IMR-90 (cell line): ENCODE measurements at regions not wholly inside any gene's neighbourhood (a gene's known extent, or its start where the extent isn't known, plus 50 kb on each side); places are given as distances from the start of the nearest gene placed in this dataset.

Experiments
- ATAC-seq: fragments of 200-7000 bp; cut with Tn5 transposase; 2 replicates; pipeline ENCODE4 v1.9.1; 2020; ENCODE audit warnings: low read depth, mild to moderate bottlenecking, moderate library complexity
- BruUV-seq: library from RNA; stranded (reverse); fragments of 400-500 nt; replicated peaks from 2 replicates; lab custom pipeline; 2021; lab: Mats Ljungman, UMichigan
- CTCF ChIA-PET: fragments of 300-600 bp; formaldehyde crosslinking; extraction: SDS; loops from one replicate; lab custom pipeline; 2021; ENCODE audit warnings: antibody characterized with exemption; lab: Yijun Ruan, JAX
- POLR2A ChIA-PET: fragments of 300-600 bp; sonication (Branson Sonifier 250); formaldehyde crosslinking; loops from one replicate; lab custom pipeline; 2022; ENCODE audit warnings: antibody characterized with exemption; ENCODE audit not compliant: unreplicated experiment; lab: Charles Lee
- DNase-seq: peaks from one replicate; pipeline ENCODE4 v3.0.0; 2013
- H2AFZ ChIP-seq: replicated peaks from 2 replicates; pipeline ENCODE3; 2013; ENCODE audit warnings: low read length, mild to moderate bottlenecking; ENCODE audit not compliant: poor library complexity
- H2AK5ac ChIP-seq: 2 replicates; pipeline ENCODE4 v1.6.1; 2013; ENCODE audit warnings: low read depth, low read length, inconsistent platforms
- H2AK9ac ChIP-seq: replicated peaks from 2 replicates; pipeline ENCODE3; 2013; ENCODE audit warnings: mild to moderate bottlenecking, low read depth, low read length, moderate library complexity; ENCODE audit not compliant: poor library complexity
- H2BK120ac ChIP-seq: 2 replicates; pipeline ENCODE4 v1.6.1; 2013; ENCODE audit warnings: low read depth, low read length, inconsistent platforms
- H2BK15ac ChIP-seq: 3 replicates; pipeline ENCODE4 v1.6.1; 2013; ENCODE audit warnings: low read depth, low read length, inconsistent platforms
- H2BK20ac ChIP-seq: 2 replicates; pipeline ENCODE4 v1.6.1; 2013; ENCODE audit warnings: low read depth, mild to moderate bottlenecking, inconsistent platforms, low read length, moderate library complexity
- H2BK5ac ChIP-seq: 2 replicates; pipeline ENCODE4 v1.6.1; 2013; ENCODE audit warnings: mild to moderate bottlenecking, low read depth, low read length, inconsistent platforms; ENCODE audit not compliant: poor library complexity, severe bottlenecking
- H3K14ac ChIP-seq: replicated peaks from 2 replicates; pipeline ENCODE4 v1.6.1; 2013; ENCODE audit warnings: low read depth, low read length, inconsistent platforms
- H3K18ac ChIP-seq: 2 replicates; pipeline ENCODE4 v1.6.1; 2013; ENCODE audit warnings: low read depth, low read length, control low read depth
- H3K23ac ChIP-seq: 2 replicates; pipeline ENCODE4 v1.6.1; 2013; ENCODE audit warnings: low read depth, low read length, inconsistent platforms
- H3K27ac ChIP-seq: 2 replicates; pipeline ENCODE4 v1.5.1; 2013; ENCODE audit warnings: mild to moderate bottlenecking, control low read depth, low read length; ENCODE audit not compliant: insufficient read depth
- H3K27me3 ChIP-seq: 2 replicates; pipeline ENCODE4 v1.6.1; 2013; ENCODE audit warnings: low read length; ENCODE audit not compliant: control insufficient read depth, insufficient read depth
- H3K36me3 ChIP-seq: 2 replicates; pipeline ENCODE4 v1.6.1; 2013; ENCODE audit warnings: low read length, mixed read lengths; ENCODE audit not compliant: control insufficient read depth, insufficient read depth
- H3K4ac ChIP-seq: 2 replicates; pipeline ENCODE4 v1.6.1; 2013; ENCODE audit warnings: low read depth, low read length, inconsistent platforms
- H3K4me1 ChIP-seq: 2 replicates; pipeline ENCODE4 v1.6.1; 2013; ENCODE audit warnings: low read length, mixed read lengths; ENCODE audit not compliant: control insufficient read depth, insufficient read depth
- H3K4me2 ChIP-seq: 2 replicates; pipeline ENCODE4 v1.6.1; 2013; ENCODE audit warnings: low read depth, mild to moderate bottlenecking, control low read depth, low read length, moderate library complexity
- H3K4me3 ChIP-seq: 2 replicates; pipeline ENCODE4 v1.5.1; 2013; ENCODE audit warnings: low read depth, mild to moderate bottlenecking, control low read depth, low read length, moderate library complexity; ENCODE audit not compliant: insufficient read depth
- H3K56ac ChIP-seq: 2 replicates; pipeline ENCODE4 v1.6.1; 2013; ENCODE audit warnings: low read length, inconsistent platforms; ENCODE audit not compliant: insufficient read depth; ENCODE audit errors: extremely low read depth
- H3K79me1 ChIP-seq, 2 experiments: 2 replicates each; pipeline ENCODE4 v1.6.1; 2013; ENCODE audit warnings: low read length in 2 of 2, inconsistent platforms in 1 of 2, low read depth in 1 of 2
- H3K9ac ChIP-seq: 2 replicates; pipeline ENCODE4 v1.6.1; 2013; ENCODE audit warnings: low read depth, low read length, control low read depth
- H3K9me1 ChIP-seq: 2 replicates; pipeline ENCODE4 v1.6.1; 2013; ENCODE audit warnings: low read length, inconsistent platforms; ENCODE audit not compliant: insufficient read depth
- H3K9me3 ChIP-seq: 2 replicates; pipeline ENCODE4 v1.6.1; 2013; ENCODE audit warnings: low read length; ENCODE audit not compliant: control insufficient read depth, insufficient read depth
- H4K20me1 ChIP-seq: 2 replicates; pipeline ENCODE4 v1.6.1; 2013; ENCODE audit warnings: low read length, inconsistent platforms; ENCODE audit not compliant: insufficient read depth
- H4K5ac ChIP-seq: 2 replicates; pipeline ENCODE4 v1.6.1; 2013; ENCODE audit warnings: mild to moderate bottlenecking, low read depth, low read length, control low read depth
- H4K8ac ChIP-seq, 2 experiments: 2 replicates each; pipeline ENCODE4 v1.6.1; 2013; ENCODE audit warnings: low read depth in 2 of 2, low read length in 2 of 2, control low read depth in 1 of 2, inconsistent platforms in 1 of 2
- H4K91ac ChIP-seq: 2 replicates; pipeline ENCODE4 v1.6.1; 2013; ENCODE audit warnings: low read depth, low read length, inconsistent platforms; ENCODE audit not compliant: insufficient read depth
- BHLHE40 ChIP-seq: fragments of 150-350 bp; IDR thresholded peaks from 2 replicates; pipeline ENCODE4 v1.6.1; 2016; ENCODE audit warnings: mild to moderate bottlenecking, low read depth, low read length
- CEBPB ChIP-seq: IDR thresholded peaks from 2 replicates; pipeline ENCODE4 v1.6.1; 2012; ENCODE audit warnings: low read depth, low read length, improper control_type of control experiment
- CHD1 ChIP-seq: IDR thresholded peaks from 2 replicates; pipeline ENCODE4 v1.6.1; 2012; ENCODE audit warnings: low read depth, low read length, improper control_type of control experiment
- ELK1 ChIP-seq: fragments of 150-350 bp; IDR thresholded peaks from 2 replicates; pipeline ENCODE4 v1.6.1; 2016; ENCODE audit warnings: low read depth, mild to moderate bottlenecking, low read length, moderate library complexity, borderline replicate concordance
- FOS ChIP-seq: fragments of 150-350 bp; IDR thresholded peaks from 2 replicates; pipeline ENCODE4 v1.6.1; 2016; ENCODE audit warnings: low read depth, low read length
- MAFK ChIP-seq: IDR thresholded peaks from 2 replicates; pipeline ENCODE4 v1.6.1; 2012; ENCODE audit warnings: low read depth, low read length, improper control_type of control experiment
- MAZ ChIP-seq: IDR thresholded peaks from 2 replicates; pipeline ENCODE4 v1.6.1; 2012; ENCODE audit warnings: low read depth, mild to moderate bottlenecking, low read length, improper control_type of control experiment, moderate library complexity, borderline replicate concordance
- MXI1 ChIP-seq: IDR thresholded peaks from 2 replicates; pipeline ENCODE4 v1.6.1; 2012; ENCODE audit warnings: low read depth, mild to moderate bottlenecking, low read length, moderate library complexity, borderline replicate concordance
- NFE2L2 ChIP-seq: fragments of 150-350 bp; IDR thresholded peaks from 2 replicates; pipeline ENCODE4 v1.6.1; 2016; ENCODE audit warnings: low read depth, mild to moderate bottlenecking, low read length
- POLR2A ChIP-seq: IDR thresholded peaks from 2 replicates; pipeline ENCODE4 v1.6.1; 2012; ENCODE audit warnings: mild to moderate bottlenecking, low read depth, low read length
- RAD21 ChIP-seq: IDR thresholded peaks from 2 replicates; pipeline ENCODE4 v1.6.1; 2012; ENCODE audit warnings: low read length, improper control_type of control experiment
- RCOR1 ChIP-seq: IDR thresholded peaks from 2 replicates; pipeline ENCODE4 v1.6.1; 2012; ENCODE audit warnings: mild to moderate bottlenecking, low read length, improper control_type of control experiment; ENCODE audit not compliant: insufficient replicate concordance
- RFX5 ChIP-seq: IDR thresholded peaks from 2 replicates; pipeline ENCODE4 v1.8.0; 2012; ENCODE audit warnings: low read depth, mild to moderate bottlenecking, low read length, moderate library complexity
- SMC3 ChIP-seq: fragments of 150-350 bp; IDR thresholded peaks from 2 replicates; pipeline ENCODE4 v1.6.1; 2016; ENCODE audit warnings: low read depth, mild to moderate bottlenecking, antibody characterized with exemption, low read length, moderate library complexity
- WGBS, 2 experiments: methylation state at CpG; one replicate each; pipeline versions ENCODE4 v1.1.5 to v1.1.7; 2013; ENCODE audit warnings: missing lambda C conversion rate in 2 of 2; ENCODE audit not compliant: insufficient read length in 1 of 2; ENCODE audit errors: extremely low coverage in 2 of 2; 5-methylcytosine and 5-hydroxymethylcytosine counted together
- dilution Hi-C: fragments of 300-500 bp; cut with HindIII; formaldehyde crosslinking; loops from one replicate; pipeline ENCODE4 v1.14.3; 2018; ENCODE audit warnings: low sequenced_read_pairs; ENCODE audit not compliant: unreplicated experiment
- in situ Hi-C: fragments of 300-500 bp; cut with MboI; formaldehyde crosslinking; loops from 3 replicates; pipeline ENCODE4 v1.14.3; 2019; ENCODE audit warnings: low sequenced_read_pairs, inconsistent platforms, mixed read lengths
- intact Hi-C: fragments of 100-400 bp; cut with micrococcal nuclease; formaldehyde crosslinking; loops from 2 replicates; pipeline ENCODE4 v1.10.0; 2022
- TF ChIP-seq, protein P1 (sequence below): conservative IDR thresholded peaks from 2 replicates; pipeline ENCODE4 v1.5.1; 2012; ENCODE audit warnings: mild to moderate bottlenecking, low read depth, low read length, improper control_type of control experiment
- TF ChIP-seq, protein P2 (sequence below): fragments of 150-350 bp; IDR thresholded peaks from 2 replicates; pipeline ENCODE4 v1.6.1; 2017; ENCODE audit warnings: mild to moderate bottlenecking, antibody characterized with exemption, low read length, low read depth

DNA sequence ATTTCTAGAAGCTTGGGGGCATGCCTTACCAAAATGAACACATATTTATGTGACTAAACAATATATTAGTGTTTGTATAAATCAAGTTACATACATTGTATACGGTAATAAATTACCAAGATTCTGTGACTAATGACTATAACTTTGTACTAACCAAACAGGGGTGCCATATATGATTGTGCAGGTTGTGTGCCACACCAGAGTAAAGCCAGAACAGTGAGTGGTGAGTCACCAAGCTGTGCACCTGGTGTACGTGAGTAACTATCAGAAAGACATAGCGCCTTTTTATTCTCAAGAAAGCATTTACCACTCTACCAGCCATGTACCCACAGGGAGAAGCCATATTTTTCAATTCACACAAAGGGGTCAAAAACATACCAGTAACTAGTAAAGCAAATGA is 453.2 kb upstream of the PIK3C3 start:
- ATAC-seq (no peak), DNase-seq (no peak)
- no peak overlapping the region for H3K23ac ChIP-seq
- no peaks in the 10 kb centered on the region for H3K27me3 ChIP-seq
- no peak overlapping the region for H3K56ac ChIP-seq
- no peak overlapping the region for H4K8ac ChIP-seq
- in situ Hi-C loops: no loop called here
- H2AK9ac ChIP-seq: no peak overlapping the region
- no TSS peak for BruUV-seq
- intact Hi-C loops: no loop called here
- H2BK120ac ChIP-seq: no peak overlapping the region
- H4K20me1 ChIP-seq: no peaks in the 10 kb centered on the region
- no peak overlapping the region for H3K4me3 ChIP-seq
- H3K4me1 ChIP-seq: no peaks in the 10 kb centered on the region
- no peaks in the 10 kb centered on the region for H3K9me3 ChIP-seq
- no peaks in the 10 kb centered on the region for H3K79me1 ChIP-seq
- H2BK20ac ChIP-seq: no peak overlapping the region
- H3K27ac ChIP-seq: no peak overlapping the region
- no peak overlapping the region for H3K4me2 ChIP-seq
- no peak overlapping the region for H3K18ac ChIP-seq
- no peaks in the 10 kb centered on the region for H3K36me3 ChIP-seq
- H4K91ac ChIP-seq: no peak overlapping the region
- H3K9ac ChIP-seq: no peak overlapping the region
- no peak overlapping the region for H4K5ac ChIP-seq
- ChIA-PET CTCF (no interaction called here), POLR2A (no interaction called here)
- WGBS, 2 experiments: no CpG with 5 or more reads among the region's 3 CpGs
- no peaks in the 10 kb centered on the region for H3K9me1 ChIP-seq
- H2AFZ ChIP-seq: no peak overlapping the region
- no peak overlapping the region for H3K14ac ChIP-seq
- H2BK15ac ChIP-seq: no peak overlapping the region
- H2BK5ac ChIP-seq: no peak overlapping the region
- no peak overlapping the region for H2AK5ac ChIP-seq
- no peak for TF ChIP-seq MXI1
- no peak for TF ChIP-seq RCOR1
- no peak for TF ChIP-seq MAFK
- TF ChIP-seq ELK1: no peak
- TF ChIP-seq FOS: no peak
- TF ChIP-seq, protein P1, sequence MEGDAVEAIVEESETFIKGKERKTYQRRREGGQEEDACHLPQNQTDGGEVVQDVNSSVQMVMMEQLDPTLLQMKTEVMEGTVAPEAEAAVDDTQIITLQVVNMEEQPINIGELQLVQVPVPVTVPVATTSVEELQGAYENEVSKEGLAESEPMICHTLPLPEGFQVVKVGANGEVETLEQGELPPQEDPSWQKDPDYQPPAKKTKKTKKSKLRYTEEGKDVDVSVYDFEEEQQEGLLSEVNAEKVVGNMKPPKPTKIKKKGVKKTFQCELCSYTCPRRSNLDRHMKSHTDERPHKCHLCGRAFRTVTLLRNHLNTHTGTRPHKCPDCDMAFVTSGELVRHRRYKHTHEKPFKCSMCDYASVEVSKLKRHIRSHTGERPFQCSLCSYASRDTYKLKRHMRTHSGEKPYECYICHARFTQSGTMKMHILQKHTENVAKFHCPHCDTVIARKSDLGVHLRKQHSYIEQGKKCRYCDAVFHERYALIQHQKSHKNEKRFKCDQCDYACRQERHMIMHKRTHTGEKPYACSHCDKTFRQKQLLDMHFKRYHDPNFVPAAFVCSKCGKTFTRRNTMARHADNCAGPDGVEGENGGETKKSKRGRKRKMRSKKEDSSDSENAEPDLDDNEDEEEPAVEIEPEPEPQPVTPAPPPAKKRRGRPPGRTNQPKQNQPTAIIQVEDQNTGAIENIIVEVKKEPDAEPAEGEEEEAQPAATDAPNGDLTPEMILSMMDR: no peak
- TF ChIP-seq BHLHE40: no peak
- no peak for TF ChIP-seq CEBPB
- TF ChIP-seq RFX5: no peak
- TF ChIP-seq RAD21: no peak
- no peak for TF ChIP-seq SMC3
- no peak for TF ChIP-seq MAZ
- TF ChIP-seq CHD1: no peak
- TF ChIP-seq, protein P2, sequence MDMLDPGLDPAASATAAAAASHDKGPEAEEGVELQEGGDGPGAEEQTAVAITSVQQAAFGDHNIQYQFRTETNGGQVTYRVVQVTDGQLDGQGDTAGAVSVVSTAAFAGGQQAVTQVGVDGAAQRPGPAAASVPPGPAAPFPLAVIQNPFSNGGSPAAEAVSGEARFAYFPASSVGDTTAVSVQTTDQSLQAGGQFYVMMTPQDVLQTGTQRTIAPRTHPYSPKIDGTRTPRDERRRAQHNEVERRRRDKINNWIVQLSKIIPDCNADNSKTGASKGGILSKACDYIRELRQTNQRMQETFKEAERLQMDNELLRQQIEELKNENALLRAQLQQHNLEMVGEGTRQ: no peak
- no peak for TF ChIP-seq POLR2A
- TF ChIP-seq NFE2L2: no peak
- no peak overlapping the region for H3K4ac ChIP-seq
- dilution Hi-C loops: no loop called here
